GM12878 (cell line): ENCODE measurements at regions not wholly inside any gene's neighbourhood (a gene's known extent, or its start where the extent isn't known, plus 50 kb on each side); places are given as distances from the start of the nearest gene placed in this dataset.

Source experiments
- ATAC-seq: fragments of 200-7000 bp; cut with Tn5 transposase; 3 replicates; pipeline ENCODE4 v1.9.1; 2020; ENCODE audit warnings: mild to moderate bottlenecking, moderate library complexity
- BruUV-seq: library from RNA; stranded (reverse); fragments of 400-500 nt; replicated peaks from 2 replicates; lab custom pipeline; 2021; lab: Mats Ljungman, UMichigan
- CTCF ChIA-PET: fragments of 300-600 bp; sonication (Branson Sonifier 250); formaldehyde crosslinking; extraction: SDS; loops from one replicate; lab custom pipeline; 2021; ENCODE audit warnings: inconsistent platforms; lab: Yijun Ruan, JAX
- POLR2A ChIA-PET: fragments of 350-600 bp; formaldehyde crosslinking; extraction: SDS; loops from one replicate; lab custom pipeline; 2021; ENCODE audit warnings: inconsistent platforms; lab: Charles Lee
- RAD21 ChIA-PET: fragments of 300-600 bp; sonication (Branson Sonifier 250); formaldehyde crosslinking; loops from one replicate; lab custom pipeline; 2023; ENCODE audit warnings: antibody characterized with exemption; ENCODE audit not compliant: unreplicated experiment; lab: Charles Lee
- SMC1A ChIA-PET: fragments of 300-600 bp; sonication (Branson Sonifier 250); formaldehyde crosslinking; loops from one replicate; lab custom pipeline; 2023; ENCODE audit not compliant: unreplicated experiment, uncharacterized antibody; lab: Charles Lee
- DNase-seq: peaks from one replicate; pipeline ENCODE4 v3.0.0-alpha.2; 2011; ENCODE audit warnings: low read depth, low spot score
- FAIRE-seq: peaks from 3 replicates; lab custom pipeline; 2011; peaks lifted over from hg19 to GRCh38; lab: Jason Lieb, UNC
- H2AFZ ChIP-seq: 2 replicates; pipeline ENCODE4 v1.6.0; 2011; ENCODE audit warnings: low read depth, low read length, control low read depth; ENCODE audit not compliant: control insufficient read depth
- H3K27ac ChIP-seq: 2 replicates; pipeline ENCODE4 v1.5.1; 2011; ENCODE audit warnings: control low read depth; ENCODE audit not compliant: control insufficient read depth, insufficient read depth
- H3K27me3 ChIP-seq, 2 experiments: replicated peaks in 1 of 2; 2 replicates each; pipeline versions ENCODE4 v1.6.0 to v1.6.1; 2011; ENCODE audit warnings: low read length in 1 of 2; ENCODE audit not compliant: control insufficient read depth in 2 of 2, insufficient read depth in 2 of 2
- H3K36me3 ChIP-seq, 2 experiments: 2 replicates each; pipeline ENCODE4 v1.5.1; 2011; ENCODE audit warnings: low read length in 1 of 2; ENCODE audit not compliant: control insufficient read depth in 2 of 2, insufficient read depth in 2 of 2
- H3K4me1 ChIP-seq: 2 replicates; pipeline ENCODE4 v1.6.1; 2011; ENCODE audit warnings: mild to moderate bottlenecking, low read length, moderate library complexity, mixed read lengths; ENCODE audit not compliant: control insufficient read depth, insufficient read depth
- H3K4me2 ChIP-seq: 2 replicates; pipeline ENCODE4 v1.6.0; 2011; ENCODE audit warnings: control low read depth; ENCODE audit not compliant: control insufficient read depth, insufficient read depth
- H3K4me3 ChIP-seq: fragments of 200-600 bp; sonication (generic); 2 replicates; pipeline ENCODE4 v1.5.1; 2016
- H3K79me2 ChIP-seq: 2 replicates; pipeline ENCODE4 v1.6.0; 2011; ENCODE audit warnings: low read length; ENCODE audit not compliant: control insufficient read depth, insufficient read depth
- H3K9ac ChIP-seq: 2 replicates; pipeline ENCODE4 v1.8.0; 2011; ENCODE audit warnings: low read length, control low read depth, mixed read lengths; ENCODE audit not compliant: control insufficient read depth, insufficient read depth
- H3K9me3 ChIP-seq: replicated peaks from 3 replicates; pipeline ENCODE4 v1.5.1; 2011; ENCODE audit warnings: mild to moderate bottlenecking, low read length; ENCODE audit not compliant: control insufficient read depth, insufficient read depth
- H4K20me1 ChIP-seq: 2 replicates; pipeline ENCODE4 v1.6.0; 2011; ENCODE audit not compliant: control insufficient read depth, insufficient read depth
- MTA2 ChIP-seq: fragments of 450-650 bp; IDR thresholded peaks from 2 replicates; pipeline ENCODE4 v1.6.1; 2016; ENCODE audit warnings: low read depth, mild to moderate bottlenecking, moderate library complexity
- MXI1 ChIP-seq: fragments of 150-350 bp; IDR thresholded peaks from 2 replicates; pipeline ENCODE4 v1.6.1; 2011; ENCODE audit warnings: low read depth, mild to moderate bottlenecking, inconsistent platforms, low read length, improper control_type of control experiment
- ZNF622 ChIP-seq: fragments of 450-650 bp; IDR thresholded peaks from 2 replicates; pipeline ENCODE4 v1.6.1; 2017; ENCODE audit warnings: mild to moderate bottlenecking, inconsistent platforms
- WGBS: methylation state at CpG from one replicate; pipeline ENCODE4 v1.1.6; 2016; ENCODE audit warnings: low lambda C conversion rate; ENCODE audit not compliant: insufficient replicate concordance, insufficient coverage; ENCODE audit errors: missing lambda C conversion rate; 5-methylcytosine and 5-hydroxymethylcytosine counted together
- in situ Hi-C: fragments of 300-500 bp; cut with MboI; formaldehyde crosslinking; loops from 9 replicates; pipeline ENCODE4 v1.14.3; 2018; ENCODE audit warnings: mixed read lengths
- intact Hi-C: fragments of 100-400 bp; cut with micrococcal nuclease; formaldehyde crosslinking; loops from one replicate; pipeline ENCODE4 v1.14.2; 2022; ENCODE audit not compliant: unreplicated experiment
- TF ChIP-seq, protein P1 (sequence below): fragments of 450-650 bp; IDR thresholded peaks from 2 replicates; pipeline ENCODE4 v1.6.1; 2018; ENCODE audit warnings: mild to moderate bottlenecking, low read depth, moderate library complexity; ENCODE audit not compliant: partially characterized antibody
- TF ChIP-seq, protein P2 (sequence below): fragments of 450-650 bp; IDR thresholded peaks from 2 replicates; pipeline ENCODE4 v1.6.1; 2014; ENCODE audit warnings: mild to moderate bottlenecking
- TF ChIP-seq, protein P3 (sequence below): IDR thresholded peaks from 2 replicates; pipeline ENCODE4 v1.6.1; 2011; ENCODE audit warnings: borderline replicate concordance, low read depth, mild to moderate bottlenecking, moderate library complexity, low read length; ENCODE audit not compliant: insufficient read depth, poor library complexity, severe bottlenecking

DNA sequence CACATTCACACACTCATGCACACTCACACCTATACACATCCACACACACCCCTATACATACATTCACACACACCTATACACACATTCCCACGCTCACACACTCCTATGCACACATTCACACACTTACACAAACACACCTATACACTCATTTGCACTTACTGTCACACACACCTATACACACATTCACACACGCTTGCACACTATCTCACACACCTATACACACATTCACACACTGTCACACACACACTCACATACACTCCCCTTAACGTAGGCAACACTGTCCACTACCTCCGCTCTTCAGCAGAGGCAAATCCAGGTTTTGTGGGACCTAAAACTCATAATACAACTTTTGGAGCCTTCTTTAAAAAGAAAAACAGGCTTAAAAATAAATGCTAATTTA is 487.7 kb upstream of the CDH4 start:
- Histone ChIP-seq H3K9me3 (no peaks in the 10 kb centered on the region; the same call in 2 of the 3 replicates), H3K9ac (no peak overlapping the region), H4K20me1 (no peaks in the 10 kb centered on the region), H3K4me2 (no peak overlapping the region), H2AFZ (no peak overlapping the region), H3K36me3 (no peaks in the 10 kb centered on the region), H3K27me3 (no peaks in the 10 kb centered on the region), H3K79me2 (no peaks in the 10 kb centered on the region), H3K4me3 (no peak overlapping the region), H3K4me1 (no peaks in the 10 kb centered on the region), H3K27ac (no peak overlapping the region)
- no TSS peak for BruUV-seq
- WGBS, result 44% methylated on average over 4 of the region's 4 CpGs
- POLR2A ChIA-PET, result no interaction called here
- FAIRE-seq (no peak), DNase-seq (no peak), ATAC-seq (no peak)
- CTCF ChIA-PET, result no interaction called here
- TF ChIP-seq MXI1, result no peak
- TF ChIP-seq, protein P1, sequence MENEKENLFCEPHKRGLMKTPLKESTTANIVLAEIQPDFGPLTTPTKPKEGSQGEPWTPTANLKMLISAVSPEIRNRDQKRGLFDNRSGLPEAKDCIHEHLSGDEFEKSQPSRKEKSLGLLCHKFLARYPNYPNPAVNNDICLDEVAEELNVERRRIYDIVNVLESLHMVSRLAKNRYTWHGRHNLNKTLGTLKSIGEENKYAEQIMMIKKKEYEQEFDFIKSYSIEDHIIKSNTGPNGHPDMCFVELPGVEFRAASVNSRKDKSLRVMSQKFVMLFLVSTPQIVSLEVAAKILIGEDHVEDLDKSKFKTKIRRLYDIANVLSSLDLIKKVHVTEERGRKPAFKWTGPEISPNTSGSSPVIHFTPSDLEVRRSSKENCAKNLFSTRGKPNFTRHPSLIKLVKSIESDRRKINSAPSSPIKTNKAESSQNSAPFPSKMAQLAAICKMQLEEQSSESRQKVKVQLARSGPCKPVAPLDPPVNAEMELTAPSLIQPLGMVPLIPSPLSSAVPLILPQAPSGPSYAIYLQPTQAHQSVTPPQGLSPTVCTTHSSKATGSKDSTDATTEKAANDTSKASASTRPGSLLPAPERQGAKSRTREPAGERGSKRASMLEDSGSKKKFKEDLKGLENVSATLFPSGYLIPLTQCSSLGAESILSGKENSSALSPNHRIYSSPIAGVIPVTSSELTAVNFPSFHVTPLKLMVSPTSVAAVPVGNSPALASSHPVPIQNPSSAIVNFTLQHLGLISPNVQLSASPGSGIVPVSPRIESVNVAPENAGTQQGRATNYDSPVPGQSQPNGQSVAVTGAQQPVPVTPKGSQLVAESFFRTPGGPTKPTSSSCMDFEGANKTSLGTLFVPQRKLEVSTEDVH, result no peak
- TF ChIP-seq, protein P2, sequence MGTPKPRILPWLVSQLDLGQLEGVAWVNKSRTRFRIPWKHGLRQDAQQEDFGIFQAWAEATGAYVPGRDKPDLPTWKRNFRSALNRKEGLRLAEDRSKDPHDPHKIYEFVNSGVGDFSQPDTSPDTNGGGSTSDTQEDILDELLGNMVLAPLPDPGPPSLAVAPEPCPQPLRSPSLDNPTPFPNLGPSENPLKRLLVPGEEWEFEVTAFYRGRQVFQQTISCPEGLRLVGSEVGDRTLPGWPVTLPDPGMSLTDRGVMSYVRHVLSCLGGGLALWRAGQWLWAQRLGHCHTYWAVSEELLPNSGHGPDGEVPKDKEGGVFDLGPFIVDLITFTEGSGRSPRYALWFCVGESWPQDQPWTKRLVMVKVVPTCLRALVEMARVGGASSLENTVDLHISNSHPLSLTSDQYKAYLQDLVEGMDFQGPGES, result no peak
- TF ChIP-seq, protein P3, sequence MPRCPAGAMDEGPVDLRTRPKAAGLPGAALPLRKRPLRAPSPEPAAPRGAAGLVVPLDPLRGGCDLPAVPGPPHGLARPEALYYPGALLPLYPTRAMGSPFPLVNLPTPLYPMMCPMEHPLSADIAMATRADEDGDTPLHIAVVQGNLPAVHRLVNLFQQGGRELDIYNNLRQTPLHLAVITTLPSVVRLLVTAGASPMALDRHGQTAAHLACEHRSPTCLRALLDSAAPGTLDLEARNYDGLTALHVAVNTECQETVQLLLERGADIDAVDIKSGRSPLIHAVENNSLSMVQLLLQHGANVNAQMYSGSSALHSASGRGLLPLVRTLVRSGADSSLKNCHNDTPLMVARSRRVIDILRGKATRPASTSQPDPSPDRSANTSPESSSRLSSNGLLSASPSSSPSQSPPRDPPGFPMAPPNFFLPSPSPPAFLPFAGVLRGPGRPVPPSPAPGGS, result peak; percentile 47
- TF ChIP-seq ZNF622, result no peak
- TF ChIP-seq MTA2, result no peak
- RAD21 ChIA-PET, result no interaction called here
- in situ Hi-C loops, result loop anchor here (10.0 kb wide), 1 partner anchor 60 kb away; no protein-coding TSS in a partner anchor
- SMC1A ChIA-PET, result no interaction called here
- intact Hi-C loops, result no loop called here
